Posterior vena cava (tissue), 2 donors: ENCODE measurements at regions not wholly inside any gene's neighbourhood (a gene's known extent, or its start where the extent isn't known, plus 50 kb on each side); places are given as distances from the start of the nearest gene placed in this dataset.
"Not testable (repeated sequence)": the region's sequence is repeated elsewhere in the genome, so short reads cannot be mapped to it uniquely, and the experiment has no call there.

Experiments used
- DNase-seq: peaks from one replicate; pipeline ENCODE4 v3.0.0-alpha.2; 2020; ENCODE audit warnings: low spot score
- intact Hi-C, 2 donors: fragments of 100-400 bp; cut with DNase I; formaldehyde crosslinking; loops; one replicate each; pipeline versions ENCODE4 v1.14.1 to v1.14.2; 2022 to 2023
- donor health status: DM: yes; HTN: yes; CAD: no.
- donor health status: DM: yes; HTN: yes; CAD: no.

DNA sequence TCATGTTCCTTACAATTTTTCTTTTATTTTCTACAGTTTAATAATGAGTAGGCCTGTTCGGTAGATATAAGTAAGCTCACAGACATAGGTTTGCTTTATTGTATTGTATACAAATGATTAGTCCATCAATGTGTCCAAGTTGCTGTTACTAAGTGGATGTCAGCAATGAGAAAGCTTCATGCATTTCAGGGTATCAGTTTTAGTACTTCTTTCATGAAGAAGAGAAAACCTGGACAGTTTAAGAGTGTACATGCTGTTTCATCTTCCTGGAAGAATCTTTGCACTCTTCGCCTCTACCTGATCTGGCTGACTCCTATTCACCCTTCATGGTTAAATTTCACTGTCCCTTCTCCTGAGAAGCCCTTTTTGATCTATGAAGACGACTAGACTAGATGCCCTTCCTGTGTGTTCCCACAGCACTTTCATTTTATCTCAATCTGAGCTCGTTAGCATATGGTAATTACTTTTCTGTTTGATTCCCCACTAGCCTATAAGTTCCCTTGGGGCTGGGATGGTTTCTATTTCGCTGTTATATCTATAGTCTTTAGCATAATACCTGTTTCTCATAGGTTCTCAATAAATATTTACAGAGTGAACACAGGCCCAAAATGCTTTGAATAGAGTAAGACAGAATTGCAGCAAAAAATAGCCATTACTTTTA lies 70.7 kb downstream of the CETN3 start:
- intact Hi-C loops, result no loop called here
- no peak for DNase-seq

- intact Hi-C loops, result no loop called here
- no peak for DNase-seq
Measured at GRCh38 chr5:90337449-90338052, 72.0 kb downstream of the CETN3 start.

DNA sequence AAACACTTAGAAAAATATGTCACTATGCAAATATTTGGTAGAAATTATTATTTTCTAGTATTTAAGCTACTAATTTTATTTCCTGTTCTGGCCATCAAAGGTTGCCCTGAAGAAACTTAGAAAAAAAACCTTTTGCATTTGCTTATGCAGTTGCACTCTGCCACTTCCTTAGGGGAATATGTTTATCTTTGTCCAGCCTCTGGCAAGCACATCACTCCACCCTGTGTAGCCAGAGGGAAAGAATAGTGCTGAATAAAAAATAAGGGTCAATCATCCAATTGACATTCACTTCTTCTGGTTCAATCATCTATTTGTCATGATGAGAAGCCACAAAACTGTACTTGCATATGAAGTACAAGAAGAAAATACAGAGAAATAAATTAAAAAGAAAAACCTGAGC lies 72.8 kb downstream of the CETN3 start:
- no peak for DNase-seq
- intact Hi-C loops, result no loop called here

- DNase-seq, result no peak
- intact Hi-C loops, result no loop called here
Measured at GRCh38 chr5:90334741-90335140, 74.8 kb downstream of the CETN3 start.

DNA sequence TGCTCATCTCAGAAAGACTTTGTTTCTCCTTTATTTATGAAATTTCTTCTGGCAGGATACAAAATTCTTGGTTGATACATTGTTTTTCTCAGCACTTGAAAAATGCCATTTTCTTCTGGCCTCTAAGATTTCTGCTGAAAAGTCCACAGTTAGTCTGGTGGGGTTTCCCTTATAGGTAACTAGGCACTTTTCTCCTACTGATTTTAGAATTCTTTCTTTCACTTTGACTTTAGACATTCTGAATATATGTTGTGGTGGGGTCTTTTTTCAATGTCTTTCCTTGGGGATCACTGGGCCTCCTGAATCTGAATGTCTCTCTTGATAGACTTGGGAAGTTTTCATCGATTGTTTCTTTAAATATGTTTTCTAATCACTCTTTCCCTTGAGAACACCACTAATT lies 79.6 kb downstream of the CETN3 start:
- DNase-seq, result no peak
- intact Hi-C loops, result no loop called here

DNA sequence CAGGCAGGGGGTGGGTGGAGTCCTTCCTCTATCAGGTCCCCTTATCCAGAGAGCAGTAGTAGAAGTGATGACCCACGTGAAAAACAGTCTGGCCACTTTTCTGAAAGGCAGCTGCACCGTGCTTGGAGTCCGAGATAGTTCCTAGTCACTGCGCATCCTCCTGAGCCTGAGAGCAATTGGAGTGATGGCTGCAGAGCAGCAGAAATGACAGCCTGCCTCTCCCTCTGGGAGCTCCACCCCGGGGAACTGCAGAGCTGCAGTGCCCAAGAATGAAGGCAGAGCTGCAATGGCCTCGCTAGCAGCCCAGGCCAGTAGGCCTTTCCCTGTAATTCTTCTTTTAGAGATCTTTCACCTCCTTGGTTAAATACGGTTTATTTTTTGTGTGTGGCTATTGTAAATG lies 82.6 kb downstream of the CETN3 start:
- intact Hi-C loops, result no loop called here
- no peak for DNase-seq

DNA sequence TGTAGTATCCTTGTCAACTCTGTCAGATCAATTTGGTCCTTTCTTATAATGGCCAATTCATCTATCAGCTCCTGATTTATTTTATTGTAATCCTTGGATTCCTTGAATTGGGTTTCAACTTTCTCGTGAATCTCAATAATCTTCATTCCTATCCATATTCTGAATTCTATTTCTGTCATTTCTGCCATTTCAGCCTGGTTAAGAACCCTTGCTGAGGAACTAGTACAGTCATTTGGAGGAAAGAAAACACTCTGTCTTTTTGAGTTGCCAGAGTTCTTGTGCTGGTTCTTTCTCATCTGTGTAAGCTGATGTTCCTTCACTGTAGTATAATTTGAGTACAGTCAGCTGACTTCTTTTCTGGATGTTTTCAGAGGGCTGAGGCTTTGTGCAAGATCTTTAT lies 84.5 kb downstream of the CETN3 start:
- no peak for DNase-seq
- intact Hi-C loops, result no loop called here

GRCh38 chr5:90320348-90320747 lies 89.2 kb downstream of the CETN3 start:
- intact Hi-C loops, DNase-seq: not testable (repeated sequence)

DNA sequence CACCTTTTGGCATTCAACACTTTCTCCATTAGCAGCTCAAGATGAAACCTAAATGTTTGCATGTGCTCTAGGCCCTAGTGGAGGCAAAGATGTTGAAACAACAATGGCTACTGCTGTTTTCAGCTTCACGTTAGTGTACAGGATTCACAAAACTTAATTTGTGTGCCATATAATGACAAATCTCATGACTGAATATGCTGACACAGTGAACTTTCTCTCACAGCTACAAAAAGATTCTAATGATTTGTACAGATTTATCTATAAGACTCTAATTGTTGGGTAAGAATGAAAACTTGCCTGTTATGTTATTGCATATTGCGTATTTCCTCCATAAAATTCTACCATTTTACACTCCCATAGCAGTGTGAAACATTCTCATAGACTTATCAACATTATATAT lies 97.5 kb downstream of the CETN3 start:
- intact Hi-C loops, result no loop called here
- DNase-seq, result no peak

GRCh38 chr5:90311401-90311800 lies 98.2 kb downstream of the CETN3 start:
- intact Hi-C loops, result no loop called here
- no peak for DNase-seq

DNA sequence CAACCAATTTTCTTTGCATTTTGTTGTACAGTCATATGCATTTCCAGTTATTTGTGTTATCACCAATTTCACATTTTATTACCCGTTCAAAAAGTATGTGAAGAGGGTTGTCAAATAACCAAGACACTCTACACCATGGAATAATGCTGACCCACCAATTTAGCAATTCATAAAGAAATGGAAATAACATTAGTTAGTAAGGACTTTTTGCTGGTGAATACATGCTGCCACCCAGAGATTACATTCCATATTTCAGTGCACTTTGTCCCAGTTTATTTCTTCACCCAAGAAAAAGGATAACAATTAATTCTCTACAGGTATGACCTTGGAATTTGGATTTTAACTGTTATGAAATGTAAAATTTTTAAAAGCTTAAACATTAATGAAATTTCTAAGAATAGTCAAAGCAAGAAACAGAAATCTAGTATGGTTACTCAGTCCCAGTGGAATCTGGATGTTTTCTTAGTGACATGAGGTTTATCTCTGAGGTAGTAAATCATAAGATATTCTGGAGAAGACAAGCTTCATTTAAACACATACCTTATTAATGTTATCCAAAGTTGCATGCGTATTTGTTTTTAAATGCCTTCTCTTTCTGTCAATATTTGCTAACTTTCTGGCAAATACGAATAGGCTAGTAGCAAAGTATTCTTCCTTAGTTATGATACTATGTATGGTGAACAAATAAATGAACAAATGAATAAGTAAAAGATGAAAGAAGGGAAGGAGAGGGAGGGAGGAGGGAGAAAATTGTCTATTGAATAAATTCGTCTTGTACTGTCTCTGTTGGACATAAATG lies 100.6 kb downstream of the CETN3 start:
- intact Hi-C loops, result no loop called here
- DNase-seq, result no peak

DNA sequence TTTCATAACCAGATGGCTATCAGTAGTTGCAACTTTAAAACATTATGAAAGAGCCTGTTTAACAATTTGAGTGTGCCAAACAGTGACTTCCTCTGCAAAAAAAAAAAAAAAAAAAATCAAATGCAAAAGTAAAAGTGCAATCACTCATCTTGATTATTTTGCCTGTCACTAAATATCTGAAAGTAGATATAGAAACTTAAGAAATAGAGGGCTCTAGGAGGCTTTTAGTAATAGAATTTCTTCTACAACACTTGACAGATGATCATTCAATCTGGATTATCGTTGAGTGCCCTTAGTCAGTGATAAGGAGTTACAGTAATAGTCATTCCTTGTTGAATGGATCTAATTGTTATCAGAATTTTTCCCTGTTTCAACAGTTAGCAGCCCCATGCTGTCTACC lies 101.8 kb downstream of the CETN3 start:
- intact Hi-C loops, result no loop called here
- DNase-seq, result no peak

DNA sequence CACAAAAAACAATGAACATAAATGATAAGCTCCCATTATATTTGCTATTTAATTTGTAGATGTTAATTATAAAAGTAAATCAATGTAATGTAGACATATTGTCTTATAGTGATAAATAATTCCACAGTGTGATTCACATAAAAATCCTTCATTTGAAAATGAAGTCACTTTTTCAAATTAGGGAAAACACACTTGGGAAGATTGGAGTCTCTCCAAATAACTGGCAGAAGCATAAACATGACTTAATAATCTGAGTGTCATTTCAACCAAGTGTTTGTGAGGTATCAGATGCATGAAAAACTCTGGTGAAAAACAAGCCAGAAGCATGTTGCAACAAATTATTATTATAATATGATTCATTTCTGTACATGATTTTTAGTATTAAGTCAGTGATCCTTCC lies 102.2 kb downstream of the CETN3 start:
- DNase-seq, result no peak
- intact Hi-C loops, result no loop called here

DNA sequence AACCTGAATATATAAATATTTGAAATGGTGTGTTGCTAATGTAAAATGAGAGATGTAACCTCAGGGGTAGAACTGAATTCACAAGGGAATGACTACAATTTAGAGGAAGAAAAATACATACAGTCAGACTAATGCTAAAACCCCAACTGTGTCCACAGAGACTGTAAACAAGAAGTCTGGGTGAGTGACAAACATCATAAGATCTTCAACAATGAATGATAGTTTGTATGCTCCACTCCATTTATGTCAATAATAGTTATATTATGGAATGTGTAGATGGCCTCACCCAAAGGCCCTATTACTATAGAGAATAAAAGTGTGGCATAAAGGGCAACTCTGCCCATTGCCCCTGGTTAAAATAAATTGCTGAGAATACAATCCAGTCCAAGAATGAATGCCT lies 102.9 kb downstream of the CETN3 start:
- no peak for DNase-seq
- intact Hi-C loops, result no loop called here

GRCh38 chr5:90305041-90305720 lies 104.4 kb downstream of the CETN3 start:
- DNase-seq, result no peak
- intact Hi-C loops, result no loop called here

- no peak for DNase-seq
- intact Hi-C loops, result no loop called here
Measured at GRCh38 chr5:90301248-90301647, 108.3 kb downstream of the CETN3 start.

- no peak for DNase-seq
- intact Hi-C loops, result no loop called here
Measured at GRCh38 chr5:90297045-90297764, 112.4 kb downstream of the CETN3 start.

DNA sequence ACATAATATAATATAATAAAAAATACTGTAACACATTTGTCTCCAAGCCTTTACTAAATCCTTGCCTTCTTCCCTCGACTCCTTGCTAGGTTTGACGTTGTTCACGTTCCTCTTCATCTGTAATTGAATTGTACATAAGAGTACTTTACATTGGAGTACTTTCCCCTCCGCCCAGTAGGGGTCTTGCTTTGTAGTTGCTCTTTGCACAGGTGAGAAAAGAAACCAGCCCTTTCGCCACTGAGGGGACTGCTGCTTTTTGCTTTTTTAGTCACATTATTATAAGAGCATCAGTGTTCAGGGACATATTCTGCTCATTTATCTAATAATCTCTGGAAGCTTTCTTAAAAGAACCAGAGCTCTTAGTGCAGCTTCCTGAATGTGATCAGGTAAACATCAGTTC lies 115.0 kb downstream of the CETN3 start:
- intact Hi-C loops, result no loop called here
- DNase-seq, result no peak

DNA sequence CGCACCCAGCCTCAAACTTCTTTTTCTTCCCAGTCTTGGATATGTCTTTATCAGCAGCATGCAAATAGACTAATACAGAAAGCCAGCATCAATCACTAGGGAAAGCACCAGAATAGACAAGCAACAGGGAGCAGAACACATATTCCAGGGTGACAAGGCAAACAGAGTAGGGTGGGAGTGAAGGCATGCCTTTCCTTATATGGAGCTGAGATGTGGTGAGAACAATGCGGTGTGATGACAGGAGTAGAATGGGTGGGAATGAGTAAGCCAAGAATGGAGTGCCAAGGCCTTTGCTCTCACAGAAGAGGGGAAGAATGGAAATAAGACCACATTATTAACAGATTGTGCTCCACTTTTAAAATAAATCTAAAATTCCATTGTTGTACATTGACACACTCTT lies 115.6 kb downstream of the CETN3 start:
- DNase-seq, result no peak
- intact Hi-C loops, result no loop called here

- no peak for DNase-seq
- intact Hi-C loops, result no loop called here
Measured at GRCh38 chr5:90290648-90291047, 118.9 kb downstream of the CETN3 start.
